ENCODE measurements at regions not wholly inside any gene's neighbourhood (a gene's known extent, or its start where the extent isn't known, plus 50 kb on each side); places are given as distances from the start of the nearest gene placed in this dataset.
"Not testable (repeated sequence)": the region's sequence is repeated elsewhere in the genome, so short reads cannot be mapped to it uniquely, and the experiment has no call there.

GRCh38 chr6:82584194-82584695 lies 220.6 kb downstream of the TPBG start:
- DNase-seq, result peak; percentile 39

DNA sequence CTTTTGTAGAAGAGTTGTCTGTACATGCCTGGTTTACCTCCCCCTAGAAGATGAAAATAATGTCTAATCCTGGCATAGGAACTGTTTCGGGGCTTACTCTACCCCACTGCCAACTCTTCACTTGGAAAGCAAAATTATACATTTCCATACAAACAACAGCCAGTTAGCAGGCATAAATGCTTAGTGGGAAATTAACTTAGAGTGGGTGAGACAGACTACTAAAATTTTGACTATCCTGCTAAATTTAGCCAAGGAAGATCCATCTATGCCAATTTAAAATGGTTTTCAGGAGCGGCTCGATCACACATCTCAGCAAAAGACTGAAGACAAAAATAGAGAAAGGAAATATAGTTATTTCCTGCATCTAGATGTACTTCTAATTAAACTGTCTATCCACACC lies 221.2 kb downstream of the TPBG start:
- no peak for DNase-seq

GRCh38 chr6:82588020-82588419 lies 224.4 kb downstream of the TPBG start:
- no peak for DNase-seq

GRCh38 chr6:82588859-82589412 lies 225.3 kb downstream of the TPBG start:
- DNase-seq, result no peak

DNA sequence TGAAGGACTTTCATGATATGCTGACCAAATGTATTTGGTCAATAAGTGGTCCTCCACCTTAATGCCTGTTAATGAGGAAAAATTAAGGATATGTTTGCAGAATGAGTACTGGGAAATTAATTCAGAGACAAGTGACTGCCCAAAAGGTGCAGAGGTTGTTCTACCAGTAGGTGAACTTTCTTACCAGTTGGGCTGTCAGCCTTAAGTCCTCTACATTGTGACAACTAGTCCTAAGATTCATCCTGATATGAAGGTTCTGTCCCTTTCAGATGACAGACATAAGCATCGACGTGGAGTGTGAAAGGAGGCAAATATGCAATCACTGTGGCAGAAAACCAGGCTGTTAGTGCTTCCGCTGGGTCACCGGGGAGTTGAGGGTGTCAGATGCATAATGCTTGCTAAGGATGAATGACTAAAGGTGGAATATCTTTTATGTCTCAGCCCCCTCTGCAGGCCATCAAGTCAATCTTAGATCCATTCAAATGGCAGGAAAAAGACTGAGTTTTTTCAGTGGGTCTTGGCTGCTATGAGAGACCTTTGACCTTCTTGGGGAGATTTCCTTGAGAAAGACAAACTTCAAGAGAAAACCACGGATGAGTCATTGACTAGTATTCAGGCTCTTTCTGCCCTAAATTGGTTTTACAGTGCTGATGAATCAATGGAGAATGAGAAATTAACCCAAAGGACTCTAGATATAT lies 226.0 kb downstream of the TPBG start:
- DNase-seq, result no peak

GRCh38 chr6:82597201-82597600 lies 233.6 kb downstream of the TPBG start:
- DNase-seq, result no peak

- no peak for DNase-seq
Measured at GRCh38 chr6:82602776-82603175, 239.2 kb downstream of the TPBG start.

GRCh38 chr6:82603871-82604270 lies 240.3 kb downstream of the TPBG start:
- DNase-seq, result no peak

DNA sequence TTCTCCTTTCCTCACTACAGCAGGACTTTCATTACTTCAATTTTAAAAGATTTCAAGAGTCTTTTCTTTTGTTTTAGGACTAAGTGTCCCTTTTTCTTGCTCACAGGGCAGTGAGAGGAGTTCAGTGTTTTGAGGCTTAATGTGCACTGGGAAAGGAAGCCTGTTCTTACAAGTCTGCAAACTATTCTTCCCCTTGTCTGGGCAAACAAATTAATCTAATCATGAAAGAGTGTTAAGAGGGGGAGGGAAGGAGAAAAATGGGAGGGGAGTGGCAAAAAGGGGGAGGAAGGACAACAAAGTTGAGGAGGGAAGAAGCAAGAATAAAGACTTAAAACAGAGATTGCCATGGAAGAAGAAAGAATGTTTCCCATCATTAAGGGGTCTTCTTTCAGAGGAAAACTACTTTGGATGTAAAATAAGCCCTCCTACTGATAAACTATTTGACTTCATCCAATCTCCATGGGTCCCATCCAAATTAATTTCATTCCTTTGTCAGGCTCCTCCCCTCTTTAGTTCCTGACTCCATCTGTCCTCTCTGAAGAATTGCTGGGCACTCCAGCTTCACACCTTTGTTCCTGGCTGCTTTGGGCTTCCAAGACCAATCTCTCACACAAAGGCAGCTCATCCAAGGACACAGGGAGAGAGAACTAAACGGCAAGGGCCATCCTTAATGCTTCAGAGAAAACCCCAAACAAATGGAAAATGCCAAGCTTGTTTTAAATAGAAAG lies 244.5 kb downstream of the TPBG start:
- no peak for DNase-seq

DNA sequence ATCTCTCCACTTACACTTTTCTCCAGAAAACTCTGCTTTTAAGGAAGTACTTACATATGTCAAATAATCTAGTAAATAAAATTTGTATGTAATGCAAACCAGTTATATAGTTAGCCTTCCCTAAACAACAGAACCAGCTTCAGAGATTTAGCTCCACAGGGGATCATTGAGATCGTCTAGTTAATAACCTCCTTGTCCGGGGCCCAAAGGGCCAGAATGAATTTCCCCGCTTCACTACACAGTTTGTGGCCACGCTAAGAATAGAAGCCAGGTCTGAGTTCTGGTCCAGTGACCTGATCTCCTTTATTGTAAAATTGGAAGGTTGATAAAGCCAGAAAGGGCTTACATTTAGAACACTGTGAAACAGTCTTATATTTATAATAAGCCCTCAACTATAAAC lies 245.2 kb downstream of the TPBG start:
- DNase-seq, result no peak

DNA sequence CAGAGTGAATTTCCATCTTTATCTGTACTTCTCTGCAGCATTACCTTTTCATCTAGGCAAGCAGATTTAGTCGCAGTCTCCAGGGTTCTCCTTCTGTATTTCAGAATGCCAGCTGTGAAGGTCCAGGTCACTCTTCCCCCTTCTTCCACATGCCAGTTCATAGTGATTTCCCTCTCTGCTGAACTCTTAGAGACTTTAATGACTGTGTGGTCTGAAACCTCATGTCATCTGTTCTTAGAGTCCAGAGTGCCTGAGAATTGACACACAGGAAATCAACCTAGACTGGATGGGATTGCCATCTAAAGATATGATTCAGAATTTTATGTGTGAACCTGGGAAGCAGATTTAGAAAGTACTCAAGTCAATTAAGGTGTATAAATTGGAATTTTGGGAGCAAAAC lies 248.1 kb downstream of the TPBG start:
- DNase-seq, result no peak

DNA sequence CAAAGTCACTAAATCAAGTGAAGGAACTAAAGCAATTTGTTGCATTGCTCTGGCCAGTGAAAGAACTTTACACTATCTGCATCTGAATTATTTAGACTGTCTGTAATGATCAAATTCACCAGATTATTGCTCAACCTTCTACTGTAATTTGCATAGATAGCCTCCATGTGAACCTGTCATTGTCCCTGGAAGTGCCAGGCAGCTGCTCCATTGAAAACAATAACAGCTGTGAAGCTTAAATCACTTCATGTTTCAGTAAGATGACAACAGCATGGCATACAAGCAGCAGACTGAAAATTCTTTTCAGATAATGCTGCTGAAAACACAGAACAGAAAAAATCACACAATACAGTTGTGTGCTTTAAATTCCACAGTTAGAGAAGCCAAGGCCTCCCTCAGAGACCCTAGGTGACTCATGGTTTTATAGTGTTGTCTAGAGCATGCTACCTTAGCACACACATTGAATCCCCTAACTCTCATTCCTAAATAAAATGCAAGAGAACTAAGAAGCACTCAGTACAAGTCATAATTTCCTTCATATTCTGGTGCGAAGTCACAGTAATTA lies 248.9 kb downstream of the TPBG start:
- no peak for DNase-seq

DNA sequence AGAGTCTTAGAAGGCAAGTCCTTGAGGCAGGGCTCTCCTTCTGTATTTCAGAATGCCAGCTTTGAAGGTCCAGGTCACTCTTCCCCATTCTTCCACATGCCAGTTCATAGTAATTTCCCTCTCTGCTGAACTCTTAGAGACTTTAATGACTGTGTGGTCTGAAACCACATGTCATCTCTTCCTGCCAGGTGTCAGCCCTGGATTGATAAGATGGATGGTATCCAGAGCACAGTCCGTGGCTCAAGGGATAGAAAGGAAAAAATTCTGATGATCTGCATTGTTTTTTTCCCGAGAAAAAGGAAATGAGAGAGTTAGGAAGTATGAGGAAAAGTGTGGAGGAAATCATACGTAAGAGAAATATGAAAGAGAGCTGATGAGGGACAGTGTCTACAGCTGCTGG lies 250.9 kb downstream of the TPBG start:
- no peak for DNase-seq

DNA sequence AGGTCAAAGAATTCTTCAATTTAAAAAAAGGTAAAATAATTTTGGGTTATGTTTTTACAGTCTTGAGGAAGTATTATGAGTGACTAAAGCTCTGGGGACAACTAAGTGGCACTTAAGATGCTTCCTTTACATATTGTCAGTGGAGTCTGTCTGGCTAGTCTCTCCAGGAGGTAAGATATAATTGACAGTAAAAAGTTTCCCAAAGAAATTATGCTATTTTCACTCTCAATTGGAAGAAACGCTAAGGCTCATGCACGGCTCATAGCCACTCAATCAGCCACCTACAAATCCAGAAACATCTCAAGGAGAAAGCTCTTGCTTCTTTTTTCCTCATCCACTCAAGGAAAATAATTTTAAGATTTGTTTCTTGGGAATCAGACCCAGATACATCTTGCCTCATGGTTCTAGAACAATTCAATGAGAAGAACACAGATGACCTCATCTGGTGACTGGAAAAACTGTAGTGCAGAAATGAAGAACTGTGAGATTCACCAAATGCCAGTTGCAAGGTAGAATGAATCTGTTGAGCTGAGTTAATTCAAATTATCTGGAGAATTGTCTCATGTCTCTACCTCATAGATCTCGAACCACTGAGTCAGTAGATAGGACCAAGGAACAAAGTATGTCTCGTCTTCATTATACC lies 252.9 kb downstream of the TPBG start:
- no peak for DNase-seq

- DNase-seq, result no peak
Measured at GRCh38 chr6:82617648-82618047, 254.0 kb downstream of the TPBG start.

- DNase-seq, result no peak
Measured at GRCh38 chr6:82619573-82619972, 256.0 kb downstream of the TPBG start.

GRCh38 chr6:82622461-82622860 lies 258.8 kb downstream of the TPBG start:
- no peak for DNase-seq

DNA sequence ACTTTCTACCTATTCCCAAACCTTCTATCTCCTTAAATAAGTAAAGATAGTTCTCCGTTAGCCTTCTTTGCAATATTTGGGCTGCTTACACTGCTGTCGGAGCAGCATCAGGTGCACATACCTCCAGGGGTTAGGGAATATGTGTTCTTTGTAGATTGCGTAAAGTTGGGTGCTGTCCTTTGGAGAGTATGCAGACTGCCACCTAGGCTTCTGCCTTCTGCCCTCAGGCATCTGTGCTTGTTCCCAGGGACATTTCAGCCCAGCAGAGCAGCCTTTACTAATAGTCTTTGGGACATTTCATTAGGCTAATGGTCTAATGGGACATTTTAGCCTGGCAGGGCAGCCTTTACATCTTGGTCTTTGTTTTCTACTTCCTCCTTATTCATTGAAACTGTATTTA lies 260.6 kb downstream of the TPBG start:
- no peak for DNase-seq

DNA sequence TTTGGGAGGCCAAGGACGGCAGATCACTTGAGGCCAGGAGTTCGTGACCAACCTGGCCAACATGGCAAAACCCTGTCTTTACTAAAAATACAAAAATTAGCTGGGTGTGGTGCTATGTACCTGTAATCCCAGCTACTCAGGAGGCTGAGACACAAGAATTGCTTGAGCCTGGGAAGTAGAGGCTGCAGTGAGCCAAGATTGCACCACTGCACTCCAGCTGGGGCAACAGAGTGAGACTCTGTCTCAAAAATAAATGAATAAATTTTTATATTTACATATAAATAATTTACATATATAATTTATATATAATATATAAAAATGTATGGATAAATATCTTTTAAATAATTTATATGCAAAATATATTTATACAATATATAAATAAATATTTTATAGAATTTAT lies 263.3 kb downstream of the TPBG start:
- DNase-seq, result not testable (repeated sequence)

- no peak for DNase-seq
Measured at GRCh38 chr6:82629921-82630320, 266.3 kb downstream of the TPBG start.

GRCh38 chr6:82641677-82642076 lies 278.1 kb downstream of the TPBG start:
- DNase-seq, result no peak

- DNase-seq, result no peak
Measured at GRCh38 chr6:82645536-82646230, 282.1 kb downstream of the TPBG start.

Measured in right kidney (tissue), 1 donor.